ENCODE measurements at regions not wholly inside any gene's neighbourhood (a gene's known extent, or its start where the extent isn't known, plus 50 kb on each side); places are given as distances from the start of the nearest gene placed in this dataset.

- TF ChIP-seq CTCF (IDR thresholded peaks at IDR 0.05) = no peak
- H3K27me3 ChIP-seq (replicated peaks; ENCODE audit: insufficient read depth) = no peaks in the 10 kb centered on the region
- H3K9me3 ChIP-seq = no peaks in the 10 kb centered on the region
- ATAC-seq (ENCODE audit: insufficient number of reproducible peaks, low FRiP score, low read depth) (no peak), DNase-seq (ENCODE audit: low spot score) (no peak)
- no peak overlapping the region for H3K4me3 ChIP-seq
- H3K4me1 ChIP-seq (ENCODE audit: control insufficient read depth in 1 of 2, low read depth in 2 of 2) = peaks cover 4% of the 10 kb centered on the region in 2 donors
- H3K36me3 ChIP-seq = no peaks in the 10 kb centered on the region
- no peak overlapping the region for H3K27ac ChIP-seq
Observed at GRCh38 chr18:44090453-44090852, 590.2 kb upstream of the SETBP1 start.

GRCh38 chr18:44093253-44093652 lies 587.4 kb upstream of the SETBP1 start:
- ATAC-seq (ENCODE audit: insufficient number of reproducible peaks, low FRiP score, low read depth) (no peak), DNase-seq (ENCODE audit: low spot score) (no peak)
- no peak for TF ChIP-seq CTCF (IDR thresholded peaks at IDR 0.05)

GRCh38 chr18:44096016-44096415 lies 584.7 kb upstream of the SETBP1 start:
- Histone ChIP-seq H3K27ac (no peak overlapping the region), H3K9me3 (no peaks in the 10 kb centered on the region), H3K4me3 (no peak overlapping the region), H3K27me3 (replicated peaks; ENCODE audit: insufficient read depth) (no peaks in the 10 kb centered on the region), H3K4me1 (ENCODE audit: control insufficient read depth in 1 of 2, low read depth in 2 of 2) (peaks cover 4% of the 10 kb centered on the region in 2 donors), H3K36me3 (no peaks in the 10 kb centered on the region)
- no peak for DNase-seq (ENCODE audit: low spot score)
- no peak for TF ChIP-seq CTCF (IDR thresholded peaks at IDR 0.05)
- no peak for ATAC-seq (ENCODE audit: insufficient number of reproducible peaks, low FRiP score, low read depth)

More at GRCh38 chr18:44093253-44093652, 587.4 kb upstream of the SETBP1 start:
- no peaks in the 10 kb centered on the region for H3K9me3 ChIP-seq
- no peaks in the 10 kb centered on the region for H3K27me3 ChIP-seq (replicated peaks; ENCODE audit: insufficient read depth)
- H3K36me3 ChIP-seq = no peaks in the 10 kb centered on the region
- peaks cover 4% of the 10 kb centered on the region in 2 donors for H3K4me1 ChIP-seq (ENCODE audit: control insufficient read depth in 1 of 2, low read depth in 2 of 2)
- H3K4me3 ChIP-seq = no peak overlapping the region
- no peak overlapping the region for H3K27ac ChIP-seq

GRCh38 chr18:44098551-44099098 lies 582.1 kb upstream of the SETBP1 start:
- Histone ChIP-seq H3K36me3 (no peaks in the 10 kb centered on the region), H3K9me3 (no peaks in the 10 kb centered on the region), H3K4me3 (no peak overlapping the region), H3K27ac (no peak overlapping the region), H3K4me1 (ENCODE audit: control insufficient read depth in 1 of 2, low read depth in 2 of 2) (no peaks in the 10 kb centered on the region), H3K27me3 (replicated peaks; ENCODE audit: insufficient read depth) (no peaks in the 10 kb centered on the region)
- no peak for TF ChIP-seq CTCF (IDR thresholded peaks at IDR 0.05)
- no peak for ATAC-seq (ENCODE audit: insufficient number of reproducible peaks, low FRiP score, low read depth)
- no peak for DNase-seq (ENCODE audit: low spot score)

- H3K27me3 ChIP-seq (replicated peaks; ENCODE audit: insufficient read depth) = no peaks in the 10 kb centered on the region
- H3K4me1 ChIP-seq (ENCODE audit: control insufficient read depth in 1 of 2, low read depth in 2 of 2) = no peaks in the 10 kb centered on the region
- no peak for TF ChIP-seq CTCF (IDR thresholded peaks at IDR 0.05)
- H3K27ac ChIP-seq = no peak overlapping the region
- DNase-seq (ENCODE audit: low spot score) (no peak), ATAC-seq (ENCODE audit: insufficient number of reproducible peaks, low FRiP score, low read depth) (peak; percentile 27)
- no peaks in the 10 kb centered on the region for H3K36me3 ChIP-seq
- H3K9me3 ChIP-seq = no peaks in the 10 kb centered on the region
- no peak overlapping the region for H3K4me3 ChIP-seq
Observed at GRCh38 chr18:44107187-44107586, 573.5 kb upstream of the SETBP1 start.

Data from thoracic aorta (tissue), 2 donors.